SK-N-SH treated with all-trans-retinoic acid at 6 μM for 48 hours (cell line): ENCODE measurements at regions not wholly inside any gene's neighbourhood (a gene's known extent, or its start where the extent isn't known, plus 50 kb on each side); places are given as distances from the start of the nearest gene placed in this dataset.

Experiments
- ESRRG ChIP-seq: fragments of 250-450 bp; sonication (Bioruptor Pico); IDR thresholded peaks from 2 replicates; pipeline ENCODE4 v1.6.1; 2021; ENCODE audit warnings: mild to moderate bottlenecking
- RARB ChIP-seq: fragments of 250-450 bp; sonication (Bioruptor Pico); IDR thresholded peaks from 2 replicates; pipeline ENCODE4 v1.8.0; 2021; ENCODE audit warnings: mild to moderate bottlenecking, moderate library complexity
- TF ChIP-seq, protein P1 (sequence below): fragments of 250-450 bp; sonication (Bioruptor Pico); IDR thresholded peaks from 2 replicates; pipeline ENCODE4 v1.5.1; 2020; ENCODE audit warnings: low read depth, mild to moderate bottlenecking, moderate library complexity

GRCh38 chrX:107559506-107559905, 68.8 kb upstream of the PRPS1 start:
- TF ChIP-seq, protein P1, sequence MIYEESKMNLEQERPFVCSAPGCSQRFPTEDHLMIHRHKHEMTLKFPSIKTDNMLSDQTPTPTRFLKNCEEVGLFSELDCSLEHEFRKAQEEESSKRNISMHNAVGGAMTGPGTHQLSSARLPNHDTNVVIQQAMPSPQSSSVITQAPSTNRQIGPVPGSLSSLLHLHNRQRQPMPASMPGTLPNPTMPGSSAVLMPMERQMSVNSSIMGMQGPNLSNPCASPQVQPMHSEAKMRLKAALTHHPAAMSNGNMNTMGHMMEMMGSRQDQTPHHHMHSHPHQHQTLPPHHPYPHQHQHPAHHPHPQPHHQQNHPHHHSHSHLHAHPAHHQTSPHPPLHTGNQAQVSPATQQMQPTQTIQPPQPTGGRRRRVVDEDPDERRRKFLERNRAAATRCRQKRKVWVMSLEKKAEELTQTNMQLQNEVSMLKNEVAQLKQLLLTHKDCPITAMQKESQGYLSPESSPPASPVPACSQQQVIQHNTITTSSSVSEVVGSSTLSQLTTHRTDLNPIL, result no peak
- TF ChIP-seq RARB (CRISPR knock-in tag) (no peak), ESRRG (CRISPR knock-in tag) (no peak)
